Neutrophil (primary cell): ENCODE measurements at regions not wholly inside any gene's neighbourhood (a gene's known extent, or its start where the extent isn't known, plus 50 kb on each side); places are given as distances from the start of the nearest gene placed in this dataset.

Experiments used
- H3K27ac ChIP-seq: fragments of 200-600 bp; sonication (generic); 2 replicates; pipeline ENCODE4 v1.5.1; 2016; ENCODE audit warnings: mild to moderate bottlenecking, moderate library complexity
- H3K27me3 ChIP-seq: fragments of 200-600 bp; sonication (generic); 2 replicates; pipeline ENCODE4 v1.6.0; 2016; ENCODE audit warnings: mild to moderate bottlenecking
- H3K36me3 ChIP-seq: fragments of 200-600 bp; sonication (generic); 2 replicates; pipeline ENCODE4 v1.5.1; 2017
- H3K4me1 ChIP-seq, 2 experiments: fragments of 200-600 bp in 1 of 2; sonication (generic) in 1 of 2; 1 replicate in 1 of 2; 2 replicates in 1 of 2; pipeline versions ENCODE4 v1.5.1 to v1.6.1; 2013 to 2016; ENCODE audit warnings: low read depth in 1 of 2, low read length in 1 of 2, mild to moderate bottlenecking in 1 of 2, moderate library complexity in 1 of 2; ENCODE audit not compliant: control insufficient read depth in 1 of 2, insufficient read depth in 1 of 2
- H3K4me3 ChIP-seq, 2 experiments: fragments of 200-600 bp in 1 of 2; sonication (generic) in 1 of 2; 1 replicate in 1 of 2; 2 replicates in 1 of 2; pipeline ENCODE4 v1.5.1; 2013 to 2016; ENCODE audit warnings: low read depth in 1 of 2, low read length in 1 of 2, mild to moderate bottlenecking in 1 of 2, moderate library complexity in 1 of 2
- H3K9me3 ChIP-seq: fragments of 200-600 bp; sonication (generic); 2 replicates; pipeline ENCODE4 v1.5.1; 2016
- TF ChIP-seq, protein P1 (sequence below): fragments of 200-600 bp; sonication (generic); IDR thresholded peaks from 2 replicates; pipeline ENCODE4 v1.5.1; 2016; ENCODE audit warnings: antibody characterized with exemption

DNA sequence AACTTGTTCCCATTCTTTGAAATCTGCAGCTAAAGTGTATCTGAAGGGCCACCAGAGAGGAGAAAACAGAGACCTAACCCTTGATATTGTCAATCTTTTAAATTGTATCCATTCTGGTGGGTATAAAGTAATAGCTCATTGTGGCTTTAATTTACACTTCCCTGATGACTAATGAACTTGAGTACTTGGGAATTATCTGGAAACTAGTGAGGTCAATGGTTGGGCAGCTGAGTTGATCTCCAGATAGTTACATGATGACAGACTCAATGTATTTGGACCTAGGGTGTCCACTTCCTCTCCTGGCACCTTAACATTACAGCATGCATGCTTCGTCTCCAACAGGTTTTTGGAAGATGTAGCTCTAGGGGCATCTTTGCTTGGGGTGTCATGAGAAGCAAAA lies 195.2 kb downstream of the PDCD6IP start:
- no peak overlapping the region for H3K4me3 ChIP-seq
- no peaks in the 10 kb centered on the region for H3K4me1 ChIP-seq
- no peaks in the 10 kb centered on the region for H3K27me3 ChIP-seq
- H3K36me3 ChIP-seq = no peaks in the 10 kb centered on the region
- TF ChIP-seq, protein P1, sequence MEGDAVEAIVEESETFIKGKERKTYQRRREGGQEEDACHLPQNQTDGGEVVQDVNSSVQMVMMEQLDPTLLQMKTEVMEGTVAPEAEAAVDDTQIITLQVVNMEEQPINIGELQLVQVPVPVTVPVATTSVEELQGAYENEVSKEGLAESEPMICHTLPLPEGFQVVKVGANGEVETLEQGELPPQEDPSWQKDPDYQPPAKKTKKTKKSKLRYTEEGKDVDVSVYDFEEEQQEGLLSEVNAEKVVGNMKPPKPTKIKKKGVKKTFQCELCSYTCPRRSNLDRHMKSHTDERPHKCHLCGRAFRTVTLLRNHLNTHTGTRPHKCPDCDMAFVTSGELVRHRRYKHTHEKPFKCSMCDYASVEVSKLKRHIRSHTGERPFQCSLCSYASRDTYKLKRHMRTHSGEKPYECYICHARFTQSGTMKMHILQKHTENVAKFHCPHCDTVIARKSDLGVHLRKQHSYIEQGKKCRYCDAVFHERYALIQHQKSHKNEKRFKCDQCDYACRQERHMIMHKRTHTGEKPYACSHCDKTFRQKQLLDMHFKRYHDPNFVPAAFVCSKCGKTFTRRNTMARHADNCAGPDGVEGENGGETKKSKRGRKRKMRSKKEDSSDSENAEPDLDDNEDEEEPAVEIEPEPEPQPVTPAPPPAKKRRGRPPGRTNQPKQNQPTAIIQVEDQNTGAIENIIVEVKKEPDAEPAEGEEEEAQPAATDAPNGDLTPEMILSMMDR = no peak
- H3K9me3 ChIP-seq = no peaks in the 10 kb centered on the region
- H3K27ac ChIP-seq = no peak overlapping the region

DNA sequence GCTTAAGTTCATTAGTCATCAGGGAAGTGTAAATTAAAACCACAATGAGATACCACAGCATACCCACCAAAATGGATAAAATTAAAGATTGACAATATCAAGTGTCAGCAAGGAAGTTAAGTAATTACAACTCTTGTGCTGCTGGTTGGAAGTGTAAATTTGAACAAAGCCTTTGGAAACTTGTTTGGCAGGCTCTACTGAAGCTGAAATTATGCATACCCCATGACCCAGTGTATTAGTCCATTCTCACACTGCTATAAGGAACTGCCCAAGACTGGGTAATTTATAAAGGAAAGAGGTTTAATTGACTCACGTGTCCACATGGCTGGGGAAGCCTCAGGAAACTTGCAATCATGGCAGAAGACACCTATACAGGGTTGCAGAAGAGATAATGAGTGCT lies 196.1 kb downstream of the PDCD6IP start:
- no peaks in the 10 kb centered on the region for H3K27me3 ChIP-seq
- no peak overlapping the region for H3K27ac ChIP-seq
- TF ChIP-seq, protein P1 = no peak

DNA sequence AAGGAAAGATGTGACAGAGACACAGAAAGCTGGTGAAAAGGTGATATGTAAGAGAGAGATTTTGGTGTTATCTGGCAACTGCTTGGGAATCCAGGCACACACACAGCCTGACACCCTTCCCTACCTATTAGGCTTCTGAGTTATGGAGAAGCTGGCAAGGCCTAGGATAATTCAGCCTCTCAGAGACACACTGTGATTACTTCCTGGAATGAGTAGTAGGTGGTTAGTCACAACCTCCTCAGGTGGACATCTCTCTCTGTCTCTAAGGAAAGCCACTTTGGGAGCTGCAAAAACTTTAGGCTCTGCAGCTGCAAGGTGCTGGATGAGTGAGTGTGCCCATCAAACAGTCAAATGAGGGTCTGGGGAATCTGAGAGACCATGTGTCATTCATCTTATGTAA lies 201.9 kb downstream of the PDCD6IP start:
- TF ChIP-seq, protein P1 = no peak

More for the DNA sequence above, 196.1 kb downstream of the PDCD6IP start:
- no peaks in the 10 kb centered on the region for H3K36me3 ChIP-seq
- no peak overlapping the region for H3K4me3 ChIP-seq
- no peaks in the 10 kb centered on the region for H3K4me1 ChIP-seq
- no peaks in the 10 kb centered on the region for H3K9me3 ChIP-seq

DNA sequence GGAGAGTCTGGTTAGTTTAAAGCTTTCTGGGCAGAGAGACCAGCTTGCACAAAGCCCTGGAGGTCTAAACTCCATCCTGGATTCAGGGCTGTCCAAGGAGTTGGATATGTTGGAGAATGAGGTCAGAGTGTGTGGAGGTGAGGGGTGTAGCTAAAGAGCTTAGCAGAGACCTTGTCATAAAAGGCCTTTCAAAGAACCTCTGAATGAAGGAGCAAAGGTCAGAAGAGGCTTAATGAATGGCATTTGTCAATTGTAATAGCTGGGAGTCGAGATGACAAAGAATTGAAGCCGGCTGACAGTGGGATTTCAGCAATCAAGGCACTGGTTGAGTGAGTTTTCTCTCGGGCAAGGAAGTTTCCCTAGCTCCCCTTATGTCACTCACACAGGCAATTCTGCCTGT lies 202.6 kb downstream of the PDCD6IP start:
- TF ChIP-seq, protein P1 = no peak
- Histone ChIP-seq H3K4me1 (no peaks in the 10 kb centered on the region), H3K9me3 (no peaks in the 10 kb centered on the region), H3K4me3 (no peak overlapping the region), H3K36me3 (no peaks in the 10 kb centered on the region), H3K27me3 (no peaks in the 10 kb centered on the region), H3K27ac (no peak overlapping the region)

More for the DNA sequence above, 201.9 kb downstream of the PDCD6IP start:
- H3K27ac ChIP-seq = no peak overlapping the region
- no peaks in the 10 kb centered on the region for H3K9me3 ChIP-seq
- H3K4me3 ChIP-seq = no peak overlapping the region
- no peaks in the 10 kb centered on the region for H3K4me1 ChIP-seq
- no peaks in the 10 kb centered on the region for H3K27me3 ChIP-seq
- H3K36me3 ChIP-seq = no peaks in the 10 kb centered on the region

DNA sequence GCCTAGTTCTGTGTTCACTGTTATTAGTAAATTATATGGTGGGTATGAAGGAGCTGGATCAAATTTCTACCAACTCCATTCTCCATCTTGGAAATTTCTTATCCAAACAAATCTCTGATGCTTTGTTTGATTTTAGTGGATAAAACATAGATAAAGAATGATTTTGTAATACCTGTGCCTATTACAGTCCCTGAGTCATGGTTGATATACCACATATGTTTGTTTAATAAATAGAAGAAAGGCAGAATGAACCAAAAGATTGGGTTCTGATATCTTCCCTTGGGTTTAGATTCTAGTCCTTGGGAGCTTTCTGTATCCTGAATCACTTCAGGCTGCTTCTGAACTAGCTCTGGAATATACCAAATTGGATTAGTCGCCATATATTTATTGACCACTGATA lies 203.6 kb downstream of the PDCD6IP start:
- Histone ChIP-seq H3K36me3 (no peaks in the 10 kb centered on the region), H3K9me3 (no peaks in the 10 kb centered on the region), H3K27me3 (no peaks in the 10 kb centered on the region), H3K4me1 (no peaks in the 10 kb centered on the region), H3K27ac (no peak overlapping the region), H3K4me3 (no peak overlapping the region)
- TF ChIP-seq, protein P1 = no peak

DNA sequence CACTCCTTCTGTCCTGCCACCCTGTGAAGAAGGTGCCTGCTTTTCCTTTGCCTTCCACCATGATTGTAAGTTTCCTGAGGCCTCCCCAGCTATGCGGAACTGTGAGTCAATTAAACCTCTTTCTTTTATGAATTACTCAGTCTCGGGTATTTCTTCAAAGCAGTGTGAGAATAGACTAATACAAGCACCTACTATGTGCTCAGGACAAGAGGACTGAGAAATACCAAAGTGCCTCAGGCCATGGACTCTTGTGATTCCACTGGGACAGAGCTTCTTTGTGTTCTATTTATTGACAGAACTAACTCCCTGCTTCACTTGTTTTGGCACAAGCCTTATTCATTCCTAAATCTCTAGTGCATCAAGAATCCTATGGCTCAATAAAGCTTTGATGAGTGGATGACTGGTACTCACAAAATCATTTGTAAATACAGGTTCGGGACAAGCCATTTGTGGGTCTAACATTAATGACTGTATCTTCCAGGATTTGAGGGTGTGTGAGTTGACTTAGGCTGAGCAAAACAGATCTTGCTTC lies 204.2 kb downstream of the PDCD6IP start:
- TF ChIP-seq, protein P1 = no peak
- no peaks in the 10 kb centered on the region for H3K4me1 ChIP-seq
- H3K36me3 ChIP-seq = no peaks in the 10 kb centered on the region
- no peak overlapping the region for H3K4me3 ChIP-seq
- H3K27ac ChIP-seq = no peak overlapping the region
- H3K27me3 ChIP-seq = no peaks in the 10 kb centered on the region
- no peaks in the 10 kb centered on the region for H3K9me3 ChIP-seq
